ENCODE measurements at regions not wholly inside any gene's neighbourhood (a gene's known extent, or its start where the extent isn't known, plus 50 kb on each side); places are given as distances from the start of the nearest gene placed in this dataset.

DNA sequence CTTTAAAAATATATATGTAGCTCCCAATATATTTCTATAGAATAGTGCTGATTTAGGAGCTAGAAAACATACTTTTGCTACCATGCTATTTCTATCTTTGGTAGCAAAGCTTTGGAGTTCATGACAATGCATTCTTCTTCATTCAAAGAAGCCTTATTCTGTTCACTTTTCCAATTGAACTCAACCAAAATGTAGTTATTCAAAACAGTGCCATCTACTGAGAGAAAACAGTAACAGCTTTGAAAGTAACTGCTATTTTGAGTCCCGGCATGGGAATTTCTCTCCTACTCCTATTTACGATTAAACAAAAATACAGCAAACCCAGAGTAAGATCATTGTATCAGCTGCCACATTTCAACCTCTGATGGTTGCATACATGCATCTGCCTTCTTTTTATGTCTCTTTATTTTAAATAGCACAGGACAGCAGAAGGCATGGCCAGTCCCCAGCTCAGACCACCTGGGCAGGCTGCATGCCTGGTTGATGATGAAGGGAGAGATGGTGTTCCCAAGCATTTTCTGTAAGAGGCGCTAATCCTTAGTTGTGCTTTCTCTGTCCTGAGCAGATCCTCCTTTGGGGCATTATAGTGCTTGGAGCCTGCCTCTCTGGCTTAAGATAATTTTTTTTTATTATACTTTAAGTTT, 69.7 kb upstream of the SULT1C3 start:
- H2AFZ ChIP-seq, result no peak overlapping the region
- no peaks in the 10 kb centered on the region for H3K4me1 ChIP-seq (replicated peaks; ENCODE audit: insufficient read depth)
- no peaks in the 10 kb centered on the region for H3K36me3 ChIP-seq (ENCODE audit: low read depth)
- no peak for DNase-seq
- intact Hi-C loops (cut with micrococcal nuclease; ENCODE audit: unreplicated experiment), result no loop called here
- H3K9me3 ChIP-seq (ENCODE audit: insufficient read depth, low read depth), result no peaks in the 10 kb centered on the region
- no peaks in the 10 kb centered on the region for H3F3A ChIP-seq (ENCODE audit: insufficient read depth, low read depth)
- no peaks in the 10 kb centered on the region for H3K79me2 ChIP-seq (ENCODE audit: low read depth)
- ChIA-PET POLR2A (ENCODE audit: unreplicated experiment) (no interaction called here), CTCF (interaction anchor here (1.2 kb wide), 1 partner anchor 522 kb away, joined by 3 read pairs; no protein-coding TSS in a partner anchor)
- no peak overlapping the region for H3K4me2 ChIP-seq
- H4K20me1 ChIP-seq (ENCODE audit: insufficient read depth), result no peaks in the 10 kb centered on the region
- BruUV-seq (replicated peaks), result no TSS peak
- no peak overlapping the region for H3K4me3 ChIP-seq
- TF ChIP-seq EZH2 (IDR thresholded peaks at IDR 0.05; ENCODE audit: low read depth) (no peak), CTCF (conservative IDR thresholded peaks at IDR 0.05) (peak; percentile 63; the same call in 1 of the 2 replicates)
- H3K27ac ChIP-seq, result no peak overlapping the region
- H3K27me3 ChIP-seq (ENCODE audit: insufficient read depth, low read depth), result peaks cover 9% of the 10 kb centered on the region
- H3K9me2 ChIP-seq (ENCODE audit: insufficient read depth), result no peaks in the 10 kb centered on the region

- H3K4me3 ChIP-seq, result no peak overlapping the region
- intact Hi-C loops (cut with micrococcal nuclease; ENCODE audit: unreplicated experiment), result no loop called here
- CTCF ChIA-PET, result no interaction called here
These were observed 68.1 kb upstream of the SULT1C3 start for GRCh38 chr2:108171657-108172056.

GRCh38 chr2:108182489-108182888, 57.3 kb upstream of the SULT1C3 start:
- CTCF ChIA-PET, result no interaction called here
- intact Hi-C loops (cut with micrococcal nuclease; ENCODE audit: unreplicated experiment), result no loop called here

More at GRCh38 chr2:108171657-108172056, 68.1 kb upstream of the SULT1C3 start:
- no peak for TF ChIP-seq EZH2 (IDR thresholded peaks at IDR 0.05; ENCODE audit: low read depth)
- TF ChIP-seq CTCF (conservative IDR thresholded peaks at IDR 0.05), result no peak
- BruUV-seq (replicated peaks), result no TSS peak
- no peak overlapping the region for H3K4me2 ChIP-seq
- no peaks in the 10 kb centered on the region for H3K79me2 ChIP-seq (ENCODE audit: low read depth)
- H4K20me1 ChIP-seq (ENCODE audit: insufficient read depth), result no peaks in the 10 kb centered on the region
- no peak overlapping the region for H2AFZ ChIP-seq
- POLR2A ChIA-PET (ENCODE audit: unreplicated experiment), result no interaction called here
- H3K9me2 ChIP-seq (ENCODE audit: insufficient read depth), result no peaks in the 10 kb centered on the region
- no peak for DNase-seq
- H3K4me1 ChIP-seq (replicated peaks; ENCODE audit: insufficient read depth), result no peaks in the 10 kb centered on the region
- H3K36me3 ChIP-seq (ENCODE audit: low read depth), result no peaks in the 10 kb centered on the region
- no peaks in the 10 kb centered on the region for H3K9me3 ChIP-seq (ENCODE audit: insufficient read depth, low read depth)
- no peak overlapping the region for H3K27ac ChIP-seq
- no peaks in the 10 kb centered on the region for H3F3A ChIP-seq (ENCODE audit: insufficient read depth, low read depth)
- H3K27me3 ChIP-seq (ENCODE audit: insufficient read depth, low read depth), result peaks cover 20% of the 10 kb centered on the region

More at GRCh38 chr2:108182489-108182888, 57.3 kb upstream of the SULT1C3 start:
- no TSS peak for BruUV-seq (replicated peaks)
- no peak overlapping the region for H2AFZ ChIP-seq
- H3K27ac ChIP-seq, result no peak overlapping the region
- no peak for TF ChIP-seq EZH2 (IDR thresholded peaks at IDR 0.05; ENCODE audit: low read depth)
- TF ChIP-seq CTCF (conservative IDR thresholded peaks at IDR 0.05), result peak; percentile 48; the same call in 1 of the 2 replicates
- peaks cover 11% of the 10 kb centered on the region; the same call in 1 of the 2 replicates for H3K27me3 ChIP-seq (ENCODE audit: insufficient read depth, low read depth)
- no peaks in the 10 kb centered on the region for H3K36me3 ChIP-seq (ENCODE audit: low read depth)
- H3K4me3 ChIP-seq, result no peak overlapping the region
- H3F3A ChIP-seq (ENCODE audit: insufficient read depth, low read depth), result no peaks in the 10 kb centered on the region
- H3K4me2 ChIP-seq, result no peak overlapping the region
- H3K79me2 ChIP-seq (ENCODE audit: low read depth), result no peaks in the 10 kb centered on the region
- H3K4me1 ChIP-seq (replicated peaks; ENCODE audit: insufficient read depth), result no peaks in the 10 kb centered on the region
- H3K9me3 ChIP-seq (ENCODE audit: insufficient read depth, low read depth), result no peaks in the 10 kb centered on the region
- POLR2A ChIA-PET (ENCODE audit: unreplicated experiment), result no interaction called here
- peak in 1 of 2 experiments; percentile 6 for DNase-seq
- no peaks in the 10 kb centered on the region; the same call in 1 of the 2 replicates for H3K9me2 ChIP-seq (ENCODE audit: insufficient read depth)
- no peaks in the 10 kb centered on the region for H4K20me1 ChIP-seq (ENCODE audit: insufficient read depth)
